ENCODE measurements at regions not wholly inside any gene's neighbourhood (a gene's known extent, or its start where the extent isn't known, plus 50 kb on each side); places are given as distances from the start of the nearest gene placed in this dataset.

DNA sequence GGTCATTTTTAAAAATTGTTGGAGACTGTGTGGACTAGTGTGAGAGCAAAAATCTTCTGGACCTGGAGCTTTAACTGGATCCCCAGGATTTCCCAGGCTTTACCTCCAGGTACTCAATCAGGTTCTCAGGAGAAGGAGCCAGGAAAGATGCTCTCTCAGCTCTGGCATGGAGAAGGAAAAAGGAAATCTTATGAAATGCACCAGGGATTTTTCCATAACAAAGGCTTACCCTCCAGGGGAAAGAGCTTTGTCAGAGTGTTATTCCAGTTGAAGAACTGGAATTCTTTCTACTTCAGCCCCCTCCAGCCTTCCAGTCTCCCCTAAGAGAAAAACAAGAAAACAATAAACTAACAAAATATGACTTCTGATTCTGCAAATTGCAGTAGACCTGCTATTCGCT is 436.7 kb upstream of the ANKRD30A start:
- DNase-seq, result no peak

DNA sequence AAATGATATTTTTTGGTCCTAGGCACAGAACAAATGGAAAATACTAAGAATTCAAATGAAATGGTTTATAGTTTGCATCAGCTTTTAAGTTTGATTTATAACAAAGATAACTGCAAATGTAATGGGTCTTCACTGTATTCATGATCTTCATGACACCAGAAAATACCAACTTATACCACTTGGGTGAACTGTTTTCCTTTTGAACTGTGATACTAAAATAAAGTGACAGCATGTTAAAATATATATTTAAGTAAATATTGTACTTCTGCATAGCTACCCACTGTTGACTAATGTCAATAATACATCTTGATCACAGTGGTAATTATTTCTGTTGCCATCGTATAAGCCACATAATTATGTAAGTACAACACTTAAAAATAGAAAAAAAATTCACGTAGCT is 442.0 kb upstream of the ANKRD30A start:
- no peak for DNase-seq

DNA sequence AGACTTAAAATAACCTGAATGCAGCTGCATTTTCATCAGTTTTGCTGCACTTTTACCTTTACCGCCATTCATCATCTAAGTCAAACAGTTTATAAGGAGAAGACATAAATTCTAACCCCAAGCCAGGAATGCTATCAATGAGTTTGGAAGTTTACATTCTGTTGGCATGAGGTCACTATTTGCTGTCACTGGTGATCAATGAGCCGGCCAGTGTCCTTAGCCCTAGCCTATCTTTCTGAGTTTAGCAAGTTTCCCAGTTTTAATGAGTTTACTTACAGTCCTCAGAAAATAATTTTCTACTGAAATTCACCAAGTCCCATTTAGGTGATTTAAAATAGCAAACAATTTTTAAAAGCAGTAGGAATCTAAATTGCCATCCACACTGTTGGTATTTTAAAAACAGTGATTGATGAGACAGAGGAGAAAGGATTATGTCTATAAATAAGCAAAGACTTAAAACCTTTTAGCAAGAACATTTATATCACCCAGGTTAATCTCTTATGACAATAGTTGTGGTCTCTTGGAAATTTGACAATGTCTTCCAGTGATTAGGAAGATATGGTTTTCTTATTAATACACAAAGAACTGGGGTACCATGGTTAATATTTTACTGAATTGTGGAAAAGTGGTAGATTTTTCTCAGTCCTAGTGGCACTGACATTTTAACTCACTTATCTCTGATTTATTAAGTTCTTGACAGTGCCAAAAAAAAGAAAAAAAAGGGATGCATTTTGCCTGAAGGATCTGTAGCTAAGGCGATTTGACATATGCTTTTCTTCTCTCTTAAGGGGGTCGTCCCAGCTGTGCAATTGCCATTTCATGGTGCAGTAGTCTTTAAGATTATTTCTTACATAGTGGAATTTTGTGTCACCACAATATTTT is 443.4 kb upstream of the ANKRD30A start:
- no peak for DNase-seq

DNA sequence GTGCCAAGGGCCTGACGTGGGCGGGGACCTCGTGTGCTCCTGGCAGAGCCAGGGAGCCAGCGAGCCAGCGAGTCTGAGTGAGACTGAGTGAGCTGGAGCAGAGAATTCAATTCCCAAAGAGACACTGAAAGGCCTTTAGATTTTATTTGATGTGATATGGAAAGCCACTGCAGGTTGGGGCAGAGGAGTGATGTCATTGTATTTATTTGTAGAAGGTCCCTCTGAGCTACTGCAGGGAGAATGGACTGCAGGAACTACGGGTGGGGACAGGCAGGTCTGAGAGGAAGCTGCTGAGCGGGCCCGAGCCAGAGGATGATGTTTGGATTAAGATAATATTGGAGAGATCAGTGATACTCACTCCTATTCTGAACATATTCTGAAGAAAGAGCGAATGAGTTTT is 445.8 kb upstream of the ANKRD30A start:
- no peak for DNase-seq

DNA sequence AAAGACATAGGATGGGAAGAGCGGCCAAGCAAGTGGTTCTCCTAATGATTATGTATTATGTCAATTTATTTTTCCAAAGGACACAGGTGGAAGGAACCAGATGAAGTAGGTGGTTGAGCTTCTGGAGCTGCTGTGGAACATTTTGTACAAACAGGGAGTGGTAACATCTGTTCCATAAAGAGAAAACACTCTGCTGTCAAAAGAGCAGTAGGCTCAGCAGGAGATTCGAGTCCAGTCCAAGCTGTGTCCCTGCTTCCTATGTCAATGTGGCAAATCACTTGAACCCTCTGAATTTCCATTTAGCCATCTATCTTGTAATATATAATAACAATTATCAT is 448.0 kb upstream of the ANKRD30A start:
- DNase-seq, result no peak

DNA sequence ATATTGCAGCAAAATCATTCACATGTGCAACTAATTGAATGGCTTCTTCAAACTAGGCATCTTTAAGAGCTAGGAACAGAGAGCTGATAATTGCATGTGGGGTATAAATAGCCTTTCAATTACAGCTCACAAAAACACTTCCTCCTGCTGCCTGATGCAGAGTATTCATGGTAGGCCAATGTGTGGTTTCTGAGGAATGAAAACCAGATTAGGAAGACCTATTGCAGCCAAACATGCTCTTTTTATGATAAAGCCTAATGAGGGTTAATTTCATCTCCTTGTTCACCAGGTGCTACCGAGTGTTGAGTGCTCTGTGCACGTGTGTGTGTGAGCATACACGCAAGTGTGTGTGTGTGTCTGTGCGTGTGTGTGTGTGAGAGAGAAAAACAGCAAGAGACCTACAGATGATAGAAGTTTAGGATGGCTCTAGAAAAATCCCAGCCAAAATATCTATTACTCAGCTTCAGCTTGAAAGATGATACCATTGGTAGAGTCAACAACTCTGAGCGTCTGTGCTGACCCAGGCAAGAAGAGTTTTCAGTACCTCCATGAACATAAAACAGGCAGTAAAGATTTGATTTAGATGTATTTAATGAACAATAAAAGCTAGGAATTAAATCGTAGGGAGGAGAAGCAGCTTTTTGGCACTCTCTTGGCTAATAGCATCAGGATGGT is 448.5 kb upstream of the ANKRD30A start:
- DNase-seq, result no peak

DNA sequence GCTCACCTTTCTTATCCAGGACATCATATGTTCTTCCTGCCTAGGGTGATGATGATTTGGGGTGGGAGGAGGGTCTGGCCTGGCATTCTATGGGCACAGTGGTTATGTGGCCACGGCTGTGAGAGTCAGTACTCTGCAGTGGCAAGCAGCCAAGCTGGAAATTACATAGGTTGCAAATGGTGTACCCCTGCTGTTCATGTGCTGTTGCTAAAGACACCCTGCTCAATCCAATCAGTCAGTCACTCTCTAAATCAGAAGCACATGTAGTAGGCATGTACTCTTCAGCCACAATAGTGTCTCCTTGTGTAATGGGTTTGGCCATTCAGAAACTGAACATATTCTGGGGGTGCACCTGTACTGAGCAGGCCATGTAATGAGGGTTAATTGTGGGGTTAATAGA is 449.1 kb upstream of the ANKRD30A start:
- DNase-seq, result no peak

DNA sequence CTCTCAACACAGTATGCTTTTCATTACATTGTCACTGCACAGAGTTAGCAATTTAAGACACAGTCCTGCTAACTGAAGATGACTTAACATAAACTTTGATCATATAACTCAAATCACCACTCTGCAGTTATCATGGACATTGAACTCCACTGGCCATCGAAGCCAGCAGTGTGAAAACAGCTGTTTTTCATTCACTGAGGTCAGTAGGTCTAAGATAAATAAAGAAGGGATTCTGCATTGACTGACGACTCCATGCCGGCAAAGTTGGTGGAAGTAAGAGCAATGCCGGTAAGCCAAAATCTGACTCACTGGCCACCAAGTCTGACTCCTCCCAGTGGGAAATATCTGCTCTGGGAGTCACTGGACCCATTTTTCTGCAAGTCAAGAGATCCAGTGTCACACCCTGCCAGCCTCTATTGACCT is 449.9 kb upstream of the ANKRD30A start:
- DNase-seq, result no peak

DNA sequence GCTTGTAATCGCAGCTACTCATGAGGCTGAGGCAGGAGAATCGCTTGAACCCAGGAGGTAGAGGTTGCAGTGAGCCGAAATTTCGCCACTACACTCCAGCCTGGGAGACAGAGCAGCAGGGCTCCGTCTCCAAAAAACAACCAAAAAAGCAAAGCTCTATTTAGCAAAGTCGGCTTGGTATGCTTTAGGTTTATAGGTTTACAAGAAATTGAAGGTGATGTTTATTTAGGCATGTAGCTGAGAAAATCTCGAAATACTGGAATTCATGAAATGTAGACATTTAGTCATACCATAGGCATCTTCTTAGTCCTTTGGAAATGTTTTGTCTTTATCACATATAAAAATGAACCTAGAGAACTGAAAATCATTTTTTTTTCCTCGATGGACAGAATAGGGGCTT is 453.8 kb upstream of the ANKRD30A start:
- no peak for DNase-seq

DNA sequence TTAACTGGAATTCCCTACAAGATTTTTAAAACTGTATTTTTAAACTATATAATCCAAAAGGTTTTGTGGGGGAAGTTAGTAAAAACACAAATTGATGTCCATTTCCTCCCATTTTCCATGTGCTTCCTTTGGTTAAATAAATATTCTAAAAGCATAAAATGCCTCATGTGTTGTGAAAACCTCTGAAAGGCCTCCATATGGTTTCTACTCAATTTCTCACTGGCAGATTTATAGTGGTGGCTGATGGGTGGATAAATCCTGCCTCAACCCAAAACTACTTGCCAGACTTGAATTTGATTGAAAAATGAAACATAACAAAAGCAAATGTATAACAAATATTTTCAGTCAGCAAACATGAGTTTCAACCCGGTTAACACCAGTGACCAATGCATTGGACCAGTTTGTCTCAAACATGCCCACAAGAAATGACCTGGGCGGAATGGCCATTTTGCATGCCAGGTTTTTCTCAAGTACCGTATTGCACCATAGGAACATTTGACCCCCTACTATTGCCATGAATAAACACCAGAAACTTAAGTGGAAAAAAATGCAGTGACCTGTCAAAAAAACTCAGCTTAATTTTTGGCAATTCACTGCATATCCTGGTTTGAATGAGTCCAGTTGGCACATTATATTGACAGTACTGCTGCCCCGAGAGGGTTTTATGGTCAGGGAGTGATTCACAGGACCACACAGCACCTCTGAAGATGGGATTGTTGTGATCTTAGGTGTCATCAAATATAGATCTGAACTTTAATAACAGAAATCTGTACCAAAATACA is 454.6 kb upstream of the ANKRD30A start:
- DNase-seq, result no peak

DNA sequence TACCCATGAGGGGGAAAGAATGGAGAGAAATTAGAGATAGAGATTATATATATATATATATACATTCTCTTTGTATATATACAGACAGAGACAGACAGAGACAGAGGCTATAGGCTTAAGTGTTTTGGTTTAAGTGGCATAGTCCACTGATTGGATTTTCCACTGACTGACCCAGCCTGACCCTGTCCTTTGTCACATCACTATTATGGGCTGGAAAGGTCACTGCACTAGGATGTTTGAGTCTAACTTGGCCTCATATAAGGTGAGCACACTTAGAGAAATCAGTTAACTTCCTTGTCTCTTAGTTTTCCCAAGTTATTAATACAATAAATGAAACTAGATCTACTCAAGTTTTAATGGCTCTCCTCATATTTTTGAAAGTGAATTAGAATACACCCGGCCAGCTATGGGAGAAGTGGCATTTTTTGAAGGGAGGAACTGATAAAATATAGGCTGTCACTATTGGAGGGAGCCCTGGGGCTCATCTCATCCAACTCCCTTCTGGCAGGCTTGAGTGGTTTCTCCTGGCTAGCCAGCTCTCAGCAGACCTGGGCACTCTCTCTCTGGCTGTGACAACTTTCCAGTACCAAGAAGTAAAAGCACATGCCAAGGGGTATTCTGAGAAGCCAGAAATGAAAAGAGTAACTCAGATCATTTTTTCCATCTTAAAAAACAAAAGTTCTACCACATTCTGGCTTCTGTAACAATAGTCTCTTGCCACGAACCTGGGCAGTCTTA is 455.6 kb upstream of the ANKRD30A start:
- DNase-seq, result no peak

DNA sequence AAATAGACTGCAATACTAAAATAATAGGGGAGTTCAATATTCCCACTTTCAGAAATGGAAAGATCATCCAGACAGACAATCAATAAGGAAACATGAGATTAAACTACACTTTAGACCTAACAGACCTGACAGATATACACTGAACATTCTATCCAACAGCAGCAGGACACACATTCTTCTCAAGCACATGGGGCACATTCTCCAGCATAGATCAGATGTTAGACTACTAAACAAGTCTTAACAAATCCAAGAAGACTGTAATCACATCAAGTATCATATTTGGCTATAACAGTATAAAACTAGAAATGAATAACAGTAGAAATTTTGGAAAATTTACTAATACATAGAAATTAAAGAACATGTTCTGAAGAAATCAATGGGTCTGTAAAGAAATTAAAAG is 458.9 kb upstream of the ANKRD30A start:
- DNase-seq, result no peak

DNA sequence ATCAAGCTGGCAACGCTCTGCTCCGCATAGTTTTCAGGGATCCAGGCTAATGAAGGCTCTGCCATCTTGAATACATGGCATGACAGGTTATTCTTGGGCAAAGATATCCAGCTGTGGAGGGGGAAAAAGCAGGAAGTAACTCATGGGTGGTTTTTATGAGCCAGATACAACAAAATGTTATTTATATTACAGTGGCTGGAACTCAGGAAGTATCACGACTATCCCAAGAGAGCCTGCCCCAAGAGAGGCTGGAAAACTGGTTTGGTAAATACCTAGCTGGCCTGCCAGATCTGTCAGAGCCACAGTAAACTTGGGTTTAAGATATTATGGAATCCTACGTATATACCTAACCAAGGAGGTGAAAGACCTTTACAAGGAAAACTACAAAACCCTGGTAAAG is 462.8 kb upstream of the ANKRD30A start:
- no peak for DNase-seq

DNA sequence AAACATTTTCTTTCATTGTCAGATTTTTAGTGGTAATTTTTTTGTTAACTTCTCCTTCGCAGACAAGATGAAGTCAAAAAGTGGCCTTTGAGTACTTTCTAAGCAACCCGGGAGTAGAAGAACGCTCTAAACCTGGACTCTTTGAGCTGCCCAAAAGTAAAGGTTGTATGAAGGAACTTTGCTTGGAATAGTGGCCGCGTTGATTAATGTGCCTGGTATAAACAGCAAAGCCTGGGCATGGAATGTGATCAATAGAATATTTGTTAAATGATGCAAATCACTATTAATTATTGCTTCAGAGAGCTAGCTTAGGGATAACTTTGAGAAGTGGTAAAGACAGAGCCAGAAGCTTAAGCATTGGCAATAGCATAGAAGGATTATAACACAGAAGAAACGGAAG is 475.1 kb upstream of the ANKRD30A start:
- DNase-seq, result no peak

DNA sequence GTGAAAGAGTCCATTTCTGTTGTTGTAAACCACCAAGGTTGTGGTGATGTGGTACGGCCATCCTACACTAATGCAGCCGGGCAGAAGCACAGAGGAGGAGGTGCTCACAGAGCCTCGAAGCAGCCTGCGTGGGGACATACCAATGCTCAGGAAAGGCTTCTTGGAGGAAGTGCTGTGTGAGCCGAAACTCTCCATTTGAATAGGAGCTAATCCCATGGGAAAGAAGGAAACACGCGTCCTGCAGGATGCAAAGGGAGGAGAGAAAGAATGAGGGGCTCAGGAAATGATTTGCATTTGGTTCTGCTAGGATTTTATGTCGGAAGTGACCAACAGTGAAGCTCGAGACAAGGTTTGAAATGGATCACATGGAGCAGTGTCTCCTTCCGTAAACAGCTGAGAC is 477.9 kb upstream of the ANKRD30A start:
- no peak for DNase-seq

DNA sequence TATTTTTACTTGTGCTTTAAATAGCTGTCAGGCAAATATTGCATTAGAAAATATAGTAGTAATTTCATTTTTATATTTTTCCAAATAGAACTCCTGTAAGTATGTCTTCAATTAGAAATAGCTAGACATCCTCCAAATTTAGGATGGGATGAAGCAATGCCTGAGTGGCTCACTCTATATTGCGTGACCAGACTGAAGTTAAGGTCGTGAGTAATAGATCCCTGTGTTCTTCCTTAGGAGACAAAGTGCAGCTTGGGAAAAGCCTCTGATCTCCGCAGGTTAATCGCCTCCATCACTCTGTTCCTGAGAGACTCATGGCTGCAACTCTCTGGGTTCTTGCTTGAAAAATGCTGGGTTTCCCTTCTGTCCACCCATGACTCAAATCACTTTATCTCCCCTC is 484.8 kb upstream of the ANKRD30A start:
- no peak for DNase-seq

DNA sequence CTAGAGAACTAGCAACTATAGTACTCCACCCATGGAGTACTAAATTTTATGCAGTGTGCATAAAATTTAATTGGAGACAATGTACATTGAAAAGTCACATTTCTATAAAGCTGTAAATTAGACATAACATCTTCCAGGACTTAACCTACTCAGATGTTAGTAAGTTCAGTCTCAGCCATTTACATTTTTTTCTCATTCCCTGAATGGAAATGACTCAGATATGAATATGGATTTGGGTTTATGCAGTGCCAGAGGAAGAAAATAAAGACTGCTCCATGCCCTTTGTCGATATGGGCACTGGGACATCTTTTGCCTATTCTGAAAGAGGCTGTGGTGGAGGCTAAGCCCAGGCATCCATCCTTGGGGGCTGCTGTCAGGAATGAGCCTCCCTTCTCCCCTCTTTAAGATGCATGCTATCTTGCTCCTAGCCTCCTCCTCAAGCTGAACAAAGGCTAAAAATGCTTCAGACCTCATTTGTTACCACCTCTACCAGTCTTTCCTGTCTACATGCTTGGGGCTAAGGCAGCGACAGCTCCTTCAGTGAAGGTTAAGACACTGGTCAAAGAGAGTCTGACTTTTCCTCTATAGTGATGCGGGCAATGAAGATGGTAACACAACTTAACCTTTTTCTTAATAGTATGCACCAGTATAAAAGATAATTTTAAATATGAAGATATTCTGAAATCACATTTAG is 486.8 kb upstream of the ANKRD30A start:
- no peak for DNase-seq

DNA sequence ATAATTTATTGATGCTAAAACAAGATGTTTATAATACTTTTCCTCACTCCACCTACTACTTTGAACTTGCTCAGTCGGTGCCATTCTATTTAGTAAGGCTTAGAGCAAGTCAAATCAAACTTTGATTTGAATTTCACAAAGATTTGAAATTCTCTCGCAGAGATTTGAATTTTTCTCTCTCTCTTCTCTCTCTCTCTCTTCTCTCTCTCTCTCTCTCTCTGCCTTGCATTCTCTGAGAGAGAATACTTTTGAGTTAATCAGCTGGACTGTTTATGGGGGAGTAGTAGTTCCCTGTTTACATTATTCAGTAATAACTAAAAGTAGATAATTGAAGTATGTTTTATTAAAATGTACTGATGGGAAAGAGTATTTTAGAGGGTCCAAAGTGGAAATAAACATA is 488.5 kb upstream of the ANKRD30A start:
- DNase-seq, result no peak

DNA sequence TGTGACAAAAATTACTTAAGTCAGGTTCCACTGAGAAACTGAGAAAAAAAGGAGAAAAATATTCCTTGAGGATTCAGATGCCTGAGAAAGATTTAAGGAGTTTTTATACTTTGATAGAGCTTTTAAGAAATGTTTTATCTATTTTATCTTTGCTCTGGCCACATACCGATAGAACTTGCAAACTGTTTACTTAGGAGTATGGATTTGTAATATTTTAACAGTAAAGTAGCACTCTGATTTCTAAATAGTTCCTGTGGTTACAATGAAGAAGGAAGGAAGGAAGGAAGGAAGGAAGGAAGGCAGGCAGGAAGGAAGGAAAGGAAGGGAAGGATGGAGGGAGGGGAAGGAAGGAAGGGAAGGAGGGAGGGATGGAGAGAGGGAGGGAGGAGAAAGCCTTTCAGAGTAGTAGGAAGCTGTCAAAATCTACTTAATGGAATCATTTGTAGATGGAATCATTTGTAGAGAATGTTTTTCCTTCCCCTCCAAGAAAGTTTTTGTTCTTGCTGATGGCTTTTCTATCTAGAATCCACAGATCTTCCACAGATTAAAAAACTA is 489.0 kb upstream of the ANKRD30A start:
- no peak for DNase-seq

DNA sequence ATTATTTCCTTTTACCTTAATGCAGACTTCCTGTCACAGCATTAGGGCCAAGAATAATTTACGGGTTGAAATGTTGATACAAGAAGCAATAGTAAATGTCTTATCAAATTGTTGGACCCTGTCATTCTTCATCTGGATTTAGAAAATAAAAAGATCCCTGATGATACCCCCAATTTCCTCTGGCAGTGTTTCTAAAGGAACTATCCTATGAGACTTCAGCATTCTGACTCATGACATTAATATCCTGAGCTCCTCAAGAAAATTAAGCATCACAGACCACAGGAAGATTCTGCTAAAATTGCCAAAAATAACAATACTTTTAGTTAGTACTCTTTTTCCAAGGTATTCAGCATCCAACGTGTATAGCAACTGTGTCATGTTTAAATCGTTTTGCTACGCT is 490.5 kb upstream of the ANKRD30A start:
- DNase-seq, result no peak

DNA sequence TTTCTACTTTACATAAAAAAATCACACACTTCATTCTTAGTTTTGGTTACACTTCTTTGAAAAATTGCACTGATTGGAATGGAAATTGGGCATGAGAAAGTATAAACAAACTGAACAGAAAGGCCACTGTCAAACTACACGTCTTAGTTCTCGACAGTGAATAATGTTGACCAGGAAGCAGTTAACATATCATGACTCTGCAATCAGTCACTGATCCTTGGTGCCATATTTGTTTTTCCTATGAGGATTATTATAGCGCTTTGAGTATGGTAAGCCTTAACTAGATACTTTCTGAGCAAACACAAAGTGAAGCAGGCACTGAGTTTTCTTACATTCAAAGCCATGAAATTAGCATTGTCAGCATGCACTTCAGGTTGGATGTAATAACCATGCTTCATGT is 495.1 kb upstream of the ANKRD30A start:
- DNase-seq, result no peak

DNA sequence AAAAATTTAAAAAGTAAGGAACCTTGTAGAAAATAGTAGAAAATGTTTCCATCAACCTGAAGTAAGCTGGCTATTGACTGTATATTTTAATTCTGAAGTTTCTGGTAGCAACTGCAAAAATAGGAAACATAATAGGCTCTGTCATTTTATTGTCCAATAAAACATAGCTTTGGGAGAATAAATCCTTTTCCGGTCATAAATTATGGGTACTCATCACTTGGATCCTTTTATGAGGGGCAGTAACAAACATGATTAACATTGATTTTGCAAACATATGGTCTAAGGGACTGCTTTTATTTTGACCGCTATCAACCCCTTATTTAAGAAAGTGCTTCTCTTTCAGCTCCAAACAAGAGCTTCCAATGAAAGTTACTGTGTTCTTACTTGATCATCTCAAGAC is 495.9 kb upstream of the ANKRD30A start:
- DNase-seq, result no peak
